EL (cell line): ENCODE measurements at regions not wholly inside any gene's neighbourhood (a gene's known extent, or its start where the extent isn't known, plus 50 kb on each side); places are given as distances from the start of the nearest gene placed in this dataset.

Experiments used
- DNase-seq: peaks from one replicate; pipeline ENCODE4 v3.0.0-alpha.2; 2016

DNA sequence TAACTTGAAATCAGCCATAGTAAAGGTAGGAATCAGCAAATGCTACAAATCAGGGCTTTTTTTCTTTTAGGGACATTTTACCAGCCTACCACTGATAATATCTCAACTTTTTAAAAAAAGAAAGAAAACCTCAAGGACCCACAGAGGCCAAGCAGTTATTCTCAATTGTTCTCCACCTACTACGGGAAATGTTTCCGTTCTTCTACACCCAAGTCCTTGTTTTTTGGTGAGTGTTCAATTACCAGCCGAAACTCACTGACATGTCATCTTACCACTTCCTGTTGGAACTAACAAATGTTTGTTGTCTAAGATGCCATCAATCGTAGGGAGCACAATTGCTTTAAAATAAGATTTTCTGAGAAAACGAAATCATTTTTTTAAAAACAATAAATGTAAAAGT is 50.2 kb upstream of the CDK1 start:
- DNase-seq = no peak

DNA sequence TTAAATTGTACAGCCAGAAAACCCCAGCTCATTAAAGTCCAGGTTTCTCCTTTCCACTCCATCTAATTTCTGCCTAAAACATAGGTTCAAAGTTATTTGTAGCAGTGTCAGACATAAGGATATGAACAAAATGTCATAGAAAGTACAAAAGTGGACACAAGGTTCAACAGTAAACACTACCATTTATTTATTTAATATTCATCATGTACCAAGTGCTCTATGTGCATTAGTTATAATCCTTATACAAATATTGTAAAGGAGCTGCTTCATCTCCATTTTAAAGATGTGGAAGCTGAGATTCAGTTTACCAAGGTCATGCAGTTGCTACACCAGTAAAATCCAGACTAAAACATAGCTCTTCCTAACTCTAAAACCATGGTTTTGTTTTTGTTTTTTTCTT is 52.0 kb upstream of the CDK1 start:
- no peak for DNase-seq

DNA sequence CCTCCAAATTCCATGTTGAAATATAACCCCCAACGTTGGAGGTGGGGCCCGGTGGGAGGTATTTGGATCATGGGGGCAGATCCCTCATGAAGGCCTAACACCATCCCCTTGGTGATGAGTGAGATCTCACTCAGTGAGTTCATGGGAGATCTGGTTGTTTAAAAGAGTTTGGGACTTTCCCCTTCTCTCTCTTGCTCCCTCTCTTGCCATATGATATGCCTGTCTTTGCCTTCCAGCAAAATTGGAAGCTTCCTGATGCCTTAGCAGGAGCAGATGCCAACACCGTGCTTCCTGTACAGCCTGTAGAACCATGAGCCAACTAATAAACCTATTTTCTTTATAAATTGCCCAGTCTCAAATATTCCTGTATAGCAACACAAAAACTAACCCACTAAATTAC is 55.7 kb upstream of the CDK1 start:
- no peak for DNase-seq

DNA sequence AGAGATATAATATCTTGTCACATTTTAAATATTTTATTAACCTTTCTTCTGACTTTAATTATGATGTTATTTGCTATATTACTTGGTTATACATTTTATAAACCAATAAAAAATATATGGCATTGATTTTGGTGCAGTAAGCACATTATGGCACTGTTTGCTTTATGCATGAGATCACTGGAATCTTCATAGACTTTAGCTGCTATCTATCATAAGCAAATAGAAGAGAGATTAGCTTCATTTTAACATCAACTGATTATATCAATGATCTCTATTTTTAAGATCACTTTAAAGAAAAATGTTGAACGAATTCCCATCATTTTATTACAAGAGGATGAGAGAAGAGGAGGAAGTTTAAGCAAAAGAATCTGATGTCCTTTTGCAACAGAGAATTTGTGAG is 58.6 kb upstream of the CDK1 start:
- DNase-seq = no peak

DNA sequence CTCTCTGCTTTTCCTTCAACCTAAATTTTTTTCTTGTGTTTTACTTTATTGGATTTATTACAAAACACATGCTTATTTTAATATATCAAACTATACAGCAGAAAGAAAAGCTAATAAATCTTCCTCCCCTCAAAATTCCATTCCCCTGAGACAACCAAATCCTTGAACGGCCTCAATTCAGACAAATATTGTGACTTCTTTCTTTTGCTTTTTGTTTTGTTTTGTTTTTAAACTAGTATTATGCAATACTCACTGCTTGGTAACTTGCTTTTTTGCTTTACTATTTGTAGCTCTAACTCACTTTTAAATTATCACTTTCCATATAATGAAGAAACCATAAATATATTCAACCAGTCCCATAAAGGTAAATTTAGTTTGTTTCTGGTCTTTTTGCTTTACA is 59.4 kb upstream of the CDK1 start:
- DNase-seq = peak; percentile 28

DNA sequence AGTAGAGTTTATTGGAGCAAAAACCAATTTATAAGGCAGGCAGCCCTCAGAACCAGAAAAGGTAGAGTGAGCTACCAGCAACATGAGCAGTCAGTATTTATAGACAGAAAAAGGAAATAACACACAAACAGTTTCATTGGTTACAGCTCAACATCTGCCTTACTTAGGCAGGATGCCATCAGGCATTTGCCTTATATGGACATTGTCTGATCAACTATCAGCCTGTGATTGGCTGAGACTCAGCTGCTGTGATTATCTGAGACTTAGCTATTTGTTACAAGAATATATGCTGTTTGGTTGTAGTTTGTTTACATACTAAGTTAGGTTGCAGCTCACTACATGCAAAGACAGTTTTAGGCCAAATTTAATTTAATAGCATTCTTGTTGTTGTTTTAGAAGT is 60.4 kb upstream of the CDK1 start:
- DNase-seq = no peak

DNA sequence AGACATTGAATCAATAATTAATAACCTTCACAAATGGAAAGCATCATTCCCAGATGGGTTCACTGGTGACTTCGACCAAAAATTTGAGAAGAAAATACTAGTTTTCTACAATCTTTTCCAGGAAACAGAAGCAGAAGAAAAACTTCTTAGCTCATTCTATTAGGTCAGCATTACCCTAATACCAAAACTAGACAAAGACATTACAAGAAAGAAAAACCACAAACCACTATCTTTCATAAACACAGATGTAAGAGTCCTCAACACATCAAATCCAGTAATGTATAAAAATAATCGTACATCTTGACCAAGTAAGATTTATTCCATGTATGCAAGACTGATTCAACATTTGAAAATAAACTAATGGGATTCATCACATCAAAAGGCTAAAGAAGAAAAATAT is 64.0 kb upstream of the CDK1 start:
- no peak for DNase-seq

DNA sequence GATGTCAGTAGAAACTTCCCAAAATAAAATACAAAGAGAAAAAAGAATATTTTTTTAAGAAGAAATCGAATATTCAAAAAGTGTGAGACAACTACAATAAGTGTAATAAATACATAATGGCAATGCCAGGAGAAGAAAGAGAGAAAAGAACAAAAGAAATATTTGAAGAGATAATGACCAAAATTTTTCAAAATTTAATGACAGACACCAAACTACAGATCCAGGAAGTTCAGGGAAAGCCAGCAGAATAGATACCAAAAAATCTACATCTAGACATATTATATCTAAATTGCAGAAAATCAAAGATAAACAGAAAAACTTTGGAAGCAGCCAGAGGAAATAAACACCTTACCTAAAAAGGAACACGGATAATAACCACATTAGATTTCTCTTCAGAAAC is 66.8 kb upstream of the CDK1 start:
- DNase-seq = no peak

DNA sequence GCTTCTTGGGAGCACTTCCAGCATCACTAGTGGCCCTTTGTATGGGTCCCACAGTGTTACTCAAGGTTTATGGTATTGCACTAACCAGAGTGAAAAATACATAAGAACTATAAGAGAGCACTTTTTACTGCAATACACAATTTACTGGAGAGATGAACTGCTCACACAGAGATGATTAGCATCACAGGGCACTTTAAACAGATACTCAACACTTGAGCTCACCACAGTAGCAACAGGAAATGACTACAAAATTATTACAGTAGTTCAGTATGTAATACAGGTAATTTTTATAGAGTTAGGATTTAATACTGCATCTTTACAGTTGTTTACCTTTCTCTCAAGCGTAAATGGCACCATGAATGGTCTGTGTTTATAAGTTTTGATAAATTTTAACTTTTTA is 68.2 kb upstream of the CDK1 start:
- DNase-seq = no peak

DNA sequence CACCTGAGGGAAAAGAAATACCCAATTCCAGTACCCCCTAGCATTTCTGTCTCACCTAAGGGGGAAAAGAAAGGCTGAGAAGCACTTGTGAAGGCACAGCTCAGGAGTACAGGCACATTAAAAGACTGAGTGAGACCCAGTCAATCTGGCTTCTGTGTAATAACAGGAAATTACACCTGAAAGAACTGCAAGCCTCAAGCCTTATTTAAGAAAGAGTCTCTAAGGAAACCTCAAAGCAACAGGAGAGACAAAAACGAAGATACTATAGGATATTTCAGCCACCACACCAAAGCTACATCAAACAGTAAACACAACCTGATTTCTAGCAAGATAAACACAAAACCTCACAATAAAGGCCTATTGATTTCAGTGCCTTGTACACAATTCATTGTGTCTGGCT is 69.6 kb upstream of the CDK1 start:
- DNase-seq = no peak

DNA sequence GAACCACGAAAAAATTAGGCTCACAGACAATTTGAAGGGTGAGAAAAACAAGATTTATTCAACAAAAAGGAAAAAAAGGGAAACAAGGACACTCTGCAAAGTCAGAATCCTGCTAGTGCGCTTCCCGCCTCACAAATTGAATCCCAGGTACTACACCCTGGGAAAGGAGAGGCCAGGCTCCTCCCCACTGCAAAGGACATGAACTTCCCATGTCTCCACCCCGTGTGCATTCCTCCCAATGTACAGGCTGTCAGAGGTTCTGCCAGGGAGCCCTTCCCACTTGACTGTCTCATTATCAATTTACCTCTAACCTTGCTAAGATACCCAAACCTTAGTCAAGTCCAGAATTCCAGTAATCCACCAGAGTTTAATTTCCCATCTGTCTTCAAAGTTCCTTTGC is 70.4 kb upstream of the CDK1 start:
- DNase-seq = no peak

DNA sequence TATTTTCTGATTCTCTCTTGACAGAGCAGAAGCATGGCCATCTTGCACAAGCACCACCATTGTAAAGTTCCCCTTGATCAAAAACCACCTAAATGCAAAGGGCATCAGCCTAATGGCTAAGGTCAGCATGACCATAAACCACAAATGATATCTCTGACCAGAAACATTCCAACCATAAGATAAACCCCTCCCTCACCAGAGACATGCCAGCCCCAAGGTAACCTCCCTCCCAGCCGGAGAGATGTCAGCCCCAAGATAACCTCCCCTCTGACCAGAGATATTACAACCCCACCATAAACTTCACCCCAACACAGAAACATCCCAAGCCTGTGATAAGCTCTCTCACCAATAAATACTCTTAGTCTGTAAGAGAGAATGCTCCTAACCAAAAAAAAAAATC is 72.1 kb upstream of the CDK1 start:
- DNase-seq = no peak

DNA sequence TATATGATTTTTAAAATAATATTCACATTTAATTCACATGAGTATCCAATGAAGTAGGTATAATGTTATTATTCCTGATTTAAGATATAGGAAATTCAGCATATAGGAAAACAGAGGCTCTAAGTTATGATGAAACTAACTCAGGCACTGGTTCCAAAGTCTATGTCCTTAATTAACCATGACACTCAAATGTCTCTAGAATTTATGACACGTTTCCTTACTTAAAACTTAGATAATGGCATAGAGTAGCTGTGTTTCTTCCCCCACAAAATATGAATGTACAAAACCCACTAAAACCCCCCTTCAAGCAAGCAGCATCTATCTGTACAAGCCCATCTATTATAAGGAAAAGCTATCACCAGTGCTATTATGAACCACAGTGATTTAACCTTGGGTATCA is 72.9 kb upstream of the CDK1 start:
- DNase-seq = no peak

DNA sequence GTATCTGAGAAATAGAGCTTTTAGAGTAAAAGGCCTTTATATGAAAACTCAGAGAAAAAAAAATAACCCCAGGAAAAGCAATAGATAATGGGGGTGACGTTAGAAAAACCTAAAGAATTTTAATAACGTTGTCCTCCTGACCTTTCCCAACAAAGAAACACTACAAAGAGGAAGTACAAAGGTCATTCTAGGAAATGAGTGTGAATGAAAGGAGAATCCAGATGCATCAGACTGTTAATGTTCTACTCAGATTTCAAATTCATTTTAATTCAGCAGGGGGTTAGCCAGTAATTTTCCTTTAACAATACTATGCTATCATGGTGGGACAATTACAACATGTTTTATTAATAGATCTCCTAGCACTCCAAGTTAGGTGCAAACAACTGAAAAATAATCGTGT is 73.8 kb upstream of the CDK1 start:
- no peak for DNase-seq

DNA sequence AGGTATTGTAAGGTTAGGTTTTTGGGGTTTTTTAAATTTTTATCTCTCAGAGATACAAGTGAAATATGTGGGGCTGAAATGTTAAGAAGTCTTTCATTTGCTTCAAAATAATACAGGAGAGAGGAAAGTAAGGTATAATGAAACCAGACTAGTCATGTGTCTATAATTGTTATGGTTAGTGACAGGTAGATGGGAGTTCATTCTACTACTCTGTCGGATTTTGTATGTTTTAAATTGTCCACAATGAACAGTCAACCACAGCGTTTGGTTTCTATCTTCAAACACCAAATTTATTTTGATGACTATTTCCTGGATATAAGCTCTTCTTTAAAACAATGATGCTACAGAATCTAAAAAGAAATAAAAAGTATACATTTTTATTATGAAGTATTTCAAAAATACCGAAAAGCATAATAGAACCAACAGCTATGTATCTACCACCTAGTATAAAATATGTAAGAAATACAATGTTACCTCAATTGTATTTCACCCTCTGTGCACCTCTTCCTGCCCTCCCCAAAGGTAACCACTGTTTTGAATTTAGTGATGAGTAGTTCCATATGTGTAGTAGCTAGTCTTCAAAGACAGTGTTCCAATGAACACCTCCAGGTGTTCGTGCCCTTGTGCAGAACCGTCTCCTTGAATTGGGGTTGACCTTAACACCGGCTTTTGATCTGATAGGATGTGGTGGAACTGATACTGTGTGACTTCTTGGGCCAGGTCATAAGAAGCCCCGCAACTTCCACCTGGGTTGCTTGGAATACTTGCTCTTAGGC is 74.8 kb upstream of the CDK1 start:
- DNase-seq = no peak

DNA sequence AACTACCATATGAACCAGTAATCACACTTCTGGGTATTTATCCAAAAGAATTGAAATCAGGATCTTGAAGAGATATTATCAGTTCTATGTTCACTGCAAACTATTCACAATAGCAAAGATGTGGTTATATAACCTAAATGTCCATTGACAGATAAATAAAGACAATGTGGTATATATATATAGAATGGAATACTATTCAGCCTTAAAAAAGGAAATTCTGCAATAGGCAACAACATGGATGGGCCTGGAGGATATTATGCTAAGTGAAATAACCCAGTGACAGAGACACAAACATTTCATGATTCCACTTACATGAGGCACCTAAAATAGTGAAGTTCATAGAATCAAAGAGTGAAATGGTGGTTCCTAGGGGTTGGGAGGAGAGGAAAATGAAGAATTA is 90.6 kb upstream of the CDK1 start:
- no peak for DNase-seq

DNA sequence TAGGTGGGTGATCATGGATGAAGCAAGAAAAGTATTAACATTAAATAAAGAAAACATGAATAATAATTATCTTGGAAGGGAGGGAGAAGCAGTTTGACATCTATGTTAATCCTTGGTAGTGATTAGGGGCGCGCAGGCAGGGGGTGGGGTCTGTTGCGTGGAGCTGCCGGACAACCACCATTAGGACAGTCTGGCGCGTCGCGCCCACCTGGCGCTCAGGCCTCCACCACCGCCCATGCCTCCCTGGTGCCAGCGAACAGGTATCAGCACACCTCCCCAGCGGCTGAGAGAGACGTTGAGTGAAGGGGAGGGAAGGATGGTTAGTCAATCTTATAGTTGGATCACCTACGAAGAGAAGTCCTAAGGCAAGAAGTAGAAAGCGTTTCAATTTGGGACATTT is 94.2 kb upstream of the CDK1 start:
- no peak for DNase-seq

DNA sequence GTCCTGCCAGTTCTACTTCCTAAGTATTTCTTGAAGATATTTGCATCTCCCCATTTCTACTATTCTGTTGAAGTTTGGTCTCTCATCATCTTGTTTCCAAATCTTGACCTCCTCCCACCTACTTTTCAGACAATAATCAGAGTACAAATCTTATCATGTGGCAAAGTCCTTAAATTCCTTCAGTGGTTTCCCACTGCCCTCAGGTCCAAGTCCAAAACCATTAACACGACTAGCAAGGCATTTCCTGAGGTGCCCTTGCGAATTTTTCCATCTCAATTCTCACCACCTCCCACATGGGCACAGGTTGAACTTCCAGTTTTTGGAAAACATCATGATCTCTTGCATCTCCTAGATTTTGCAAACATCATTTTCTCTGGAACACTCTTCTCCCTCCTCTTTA is 97.2 kb upstream of the CDK1 start:
- no peak for DNase-seq

DNA sequence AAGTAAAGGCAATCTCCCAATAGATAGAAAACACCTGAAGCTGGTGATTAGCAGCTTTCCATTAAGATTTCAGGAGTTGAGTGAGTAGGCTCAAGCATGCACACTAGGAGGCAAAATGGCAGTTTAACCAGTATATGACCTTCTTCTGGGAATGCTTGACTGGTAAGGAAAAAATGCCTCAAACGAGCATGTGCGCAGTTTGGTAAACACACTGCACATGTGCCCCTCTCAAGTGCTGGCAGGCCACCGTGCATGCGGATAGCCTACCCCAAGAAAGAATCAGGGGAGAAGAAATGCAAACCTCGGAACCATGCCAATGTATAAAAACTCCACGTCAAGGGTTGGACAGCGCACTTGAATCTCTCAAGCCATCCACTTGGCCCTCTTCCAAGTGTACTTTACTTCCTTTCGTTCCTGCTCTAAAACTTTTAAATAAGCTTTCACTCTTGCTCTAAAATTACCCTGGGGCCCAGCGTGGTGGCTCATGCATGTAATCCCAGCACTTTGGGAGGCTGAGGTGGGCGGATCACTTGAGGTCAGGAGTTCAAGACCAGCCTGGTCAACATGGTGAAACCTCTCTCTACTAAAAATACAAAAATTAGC is 98.8 kb upstream of the CDK1 start:
- no peak for DNase-seq

DNA sequence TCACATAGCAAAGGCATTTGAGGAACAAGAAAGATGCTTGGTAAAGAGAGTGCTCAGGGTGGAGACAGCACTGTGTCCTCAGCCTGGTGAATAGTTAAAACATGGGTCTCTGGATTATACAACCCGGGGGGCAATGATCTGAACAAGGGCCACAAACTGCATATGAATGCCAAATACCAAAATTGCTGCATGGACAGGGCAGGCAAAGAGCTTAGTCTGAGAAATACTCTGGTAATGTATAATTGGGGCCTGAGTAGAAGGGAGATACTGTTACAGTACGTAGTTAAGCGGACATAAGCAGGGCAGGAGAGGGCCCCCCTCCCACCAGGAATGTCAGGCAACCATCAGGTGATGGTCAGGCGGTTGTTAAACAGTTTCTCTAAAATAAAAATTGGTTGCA is 99.3 kb upstream of the CDK1 start:
- DNase-seq = no peak

DNA sequence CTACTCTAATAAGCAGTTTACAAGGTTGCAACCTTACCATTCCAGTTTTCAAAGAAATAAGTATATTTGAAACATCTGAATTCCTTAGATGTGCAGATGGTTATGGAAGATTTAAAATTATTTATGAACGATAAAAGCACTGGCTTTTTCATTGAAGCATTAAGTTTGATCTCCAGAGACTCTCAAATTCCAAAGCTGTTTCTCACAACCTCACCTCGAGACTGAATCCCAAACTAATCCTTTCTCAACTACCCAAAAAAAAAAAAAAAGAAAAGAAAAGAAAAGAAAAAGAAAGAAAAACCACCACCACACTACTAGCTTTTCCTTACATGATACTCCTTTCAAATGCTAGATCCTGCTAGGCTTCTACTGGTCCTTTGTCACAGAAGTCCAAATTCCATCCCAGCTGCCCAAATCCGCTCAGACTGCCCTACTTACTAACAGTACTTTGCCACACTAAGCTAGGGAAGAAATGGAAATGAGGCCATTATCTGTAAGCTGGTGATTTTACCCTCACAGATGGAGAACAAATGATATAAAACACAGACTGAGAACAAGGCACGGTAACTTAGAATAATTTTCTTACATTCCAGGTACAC is 100.6 kb upstream of the CDK1 start:
- no peak for DNase-seq

DNA sequence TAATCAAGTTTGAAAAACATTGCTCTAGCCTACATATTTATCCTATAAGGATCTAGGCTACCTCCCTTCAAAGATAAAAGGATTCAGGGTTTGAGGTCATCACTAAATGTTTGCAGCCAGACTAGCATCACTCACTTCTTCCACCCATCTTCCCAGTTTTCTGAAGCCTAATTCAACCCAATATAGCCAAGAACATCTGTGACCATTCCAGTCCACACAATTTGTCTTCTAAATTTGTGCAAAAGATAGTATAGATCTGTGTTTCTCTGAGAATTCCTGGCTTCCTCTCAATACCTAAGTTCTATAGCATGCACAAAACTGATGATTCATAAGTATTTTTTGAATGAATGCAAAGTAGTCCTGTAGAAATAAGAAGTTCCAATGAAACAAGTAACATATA is 103.0 kb upstream of the CDK1 start:
- no peak for DNase-seq

DNA sequence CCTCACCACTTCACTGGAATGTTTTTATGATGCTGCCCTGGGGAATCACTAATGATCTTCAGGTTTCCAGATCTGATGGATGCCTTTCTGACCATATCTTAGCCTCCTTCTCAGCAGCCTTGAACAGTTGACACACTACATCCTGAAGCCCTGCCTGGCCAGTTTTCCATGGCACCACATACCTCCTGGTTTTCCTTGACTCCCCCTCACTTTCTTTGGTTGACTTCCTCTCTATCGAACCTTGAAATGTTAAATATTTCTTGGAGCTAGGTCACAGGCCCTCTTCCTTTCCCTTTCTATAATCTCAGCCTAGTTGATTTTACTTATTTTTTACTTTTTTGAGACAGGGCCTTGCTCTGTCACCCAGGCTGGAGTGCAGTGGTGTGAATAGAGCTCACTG is 108.8 kb upstream of the CDK1 start:
- DNase-seq = no peak

DNA sequence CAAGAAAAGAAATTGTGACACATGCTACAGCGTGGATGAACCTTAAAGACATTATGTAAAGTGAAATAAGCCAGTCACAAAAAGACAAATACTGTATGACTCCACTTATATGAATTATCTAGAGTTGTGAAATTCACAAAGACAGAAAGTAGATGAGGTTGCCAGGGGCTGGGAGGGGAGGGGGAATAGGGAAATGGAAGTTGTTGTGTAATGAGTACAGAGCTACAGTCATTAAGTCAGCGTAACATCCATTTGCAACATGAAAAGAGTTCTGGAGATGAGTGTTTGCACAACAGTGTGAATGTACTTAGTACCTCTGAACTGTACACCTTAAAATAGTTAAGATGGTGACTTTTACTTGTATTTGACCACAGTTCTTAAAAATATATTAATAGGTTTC is 112.1 kb upstream of the CDK1 start:
- no peak for DNase-seq

DNA sequence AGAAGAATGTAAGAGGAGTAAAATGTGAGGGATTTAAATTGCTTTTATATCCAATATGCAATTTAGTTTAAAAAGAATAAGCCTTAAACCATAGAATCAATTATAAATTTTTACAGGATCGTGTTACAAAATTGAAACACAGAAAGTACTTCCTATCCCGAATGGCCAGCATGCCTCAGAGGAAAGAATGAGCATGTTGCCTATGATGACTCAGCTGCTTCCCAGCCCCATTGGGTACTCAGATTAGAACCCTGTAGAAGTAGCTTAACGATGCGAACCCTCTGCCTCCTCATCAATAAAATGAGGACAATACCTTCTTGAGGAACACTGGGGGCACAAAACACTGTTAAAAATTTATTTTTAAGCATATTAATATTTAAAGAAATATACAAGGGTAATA is 113.4 kb upstream of the CDK1 start:
- DNase-seq = peak; percentile 18
